T-cell (primary cell): ENCODE measurements at regions not wholly inside any gene's neighbourhood (a gene's known extent, or its start where the extent isn't known, plus 50 kb on each side); places are given as distances from the start of the nearest gene placed in this dataset.

ENCODE experiments used
- ATAC-seq, 4 experiments: fragments of 200-7000 bp in 3 of 4; fragments of 150-1000 bp in 1 of 4; cut with Tn5 transposase; replicated peaks in 1 of 4; 1 replicate in 3 of 4; 2 replicates in 1 of 4; pipeline ENCODE4 v1.10.0; 2021; ENCODE audit warnings: moderate library complexity in 3 of 4, mild to moderate bottlenecking in 2 of 4, moderate number of reproducible peaks in 1 of 4
- CTCF ChIA-PET, 2 donors: fragments of 300-600 bp; sonication (Branson Sonifier 250); formaldehyde crosslinking; loops; one replicate each; lab custom pipeline; 2022; ENCODE audit warnings: antibody characterized with exemption in 2 of 2; lab: Charles Lee
- POLR2A ChIA-PET, 2 donors: fragments of 300-600 bp; sonication (Branson Sonifier 250); formaldehyde crosslinking; loops; one replicate each; lab custom pipeline; 2022; ENCODE audit warnings: antibody characterized with exemption in 2 of 2; lab: Charles Lee
- DNase-seq, 35 experiments: peaks; one replicate each; pipeline versions ENCODE4 v3.0.0 to v3.0.0-alpha.2; 2013 to 2023
- H3K27ac ChIP-seq: one replicate; pipeline ENCODE4 v1.5.1; 2013; ENCODE audit warnings: low read length
- H3K27me3 ChIP-seq, 2 experiments: replicated peaks in 1 of 2; 1 replicate in 1 of 2; 2 replicates in 1 of 2; pipeline versions ENCODE4 v1.6.1 to v1.7.0; 2013; ENCODE audit warnings: low read length in 1 of 2, mixed read lengths in 1 of 2; ENCODE audit not compliant: control insufficient read depth in 2 of 2, insufficient read depth in 2 of 2; ENCODE audit errors: extremely low read depth in 1 of 2
- H3K36me3 ChIP-seq, 2 donors: 1 replicate in 1 of 2; 2 replicates in 1 of 2; pipeline versions ENCODE4 v1.6.1 to v1.7.0; 2013; ENCODE audit warnings: low read length in 1 of 2; ENCODE audit not compliant: control insufficient read depth in 2 of 2, insufficient read depth in 1 of 2; ENCODE audit errors: extremely low read depth in 1 of 2
- H3K4me1 ChIP-seq, 2 experiments: 1 replicate in 1 of 2; 2 replicates in 1 of 2; pipeline versions ENCODE4 v1.6.1 to v1.7.0; 2013; ENCODE audit warnings: low read length in 2 of 2, mixed read lengths in 1 of 2; ENCODE audit not compliant: insufficient read depth in 2 of 2, control insufficient read depth in 1 of 2; ENCODE audit errors: extremely low read depth in 1 of 2
- H3K4me3 ChIP-seq, 2 donors: 1 replicate in 1 of 2; 2 replicates in 1 of 2; pipeline versions ENCODE4 v1.5.1 to v1.7.0; 2013; ENCODE audit warnings: mild to moderate bottlenecking in 2 of 2, low read length in 1 of 2, moderate library complexity in 1 of 2; ENCODE audit not compliant: control insufficient read depth in 1 of 2; ENCODE audit errors: extremely low read depth in 1 of 2
- H3K9me3 ChIP-seq: 2 replicates; pipeline ENCODE4 v1.7.0; 2013
- H3K27ac Mint-ChIP-seq, 2 donors: one replicate each; pipeline ENCODE4 v1.8.0; 2020 to 2021; ENCODE audit warnings: mild to moderate bottlenecking in 2 of 2, mixed read lengths in 2 of 2
- H3K27me3 Mint-ChIP-seq, 2 donors: one replicate each; pipeline ENCODE4 v1.8.0; 2021 to 2022; ENCODE audit warnings: mixed read lengths in 2 of 2
- H3K36me3 Mint-ChIP-seq: one replicate; pipeline ENCODE4 v1.8.0; 2021; ENCODE audit warnings: mixed read lengths
- H3K4me1 Mint-ChIP-seq, 3 donors: one replicate each; pipeline ENCODE4 v1.8.0; 2020 to 2022; ENCODE audit warnings: mixed read lengths in 3 of 3, mild to moderate bottlenecking in 1 of 3
- H3K4me3 Mint-ChIP-seq, 3 donors: one replicate each; pipeline ENCODE4 v1.8.0; 2020 to 2022; ENCODE audit warnings: mild to moderate bottlenecking in 3 of 3, mixed read lengths in 3 of 3, moderate library complexity in 3 of 3
- H3K9me3 Mint-ChIP-seq, 3 donors: one replicate each; pipeline ENCODE4 v1.8.0; 2020 to 2022; ENCODE audit warnings: mixed read lengths in 3 of 3
- WGBS: methylation state at CpG from one replicate; pipeline ENCODE4 v1.1.5; 2013; ENCODE audit warnings: missing lambda C conversion rate; ENCODE audit not compliant: insufficient coverage; 5-methylcytosine and 5-hydroxymethylcytosine counted together

GRCh38 chr5:159782995-159783300 is 133.3 kb upstream of the ADRA1B start:
- Histone ChIP-seq H3K4me3 (no peak overlapping the region), H3K27me3 (peaks cover 0 to 3% of the 10 kb centered on the region in 2 experiments), H3K27ac (no peak overlapping the region), H3K4me1 (no peaks in the 10 kb centered on the region), H3K36me3 (no peaks in the 10 kb centered on the region), H3K9me3 (no peaks in the 10 kb centered on the region)
- DNase-seq = no peak
- H3K27ac Mint-ChIP-seq = no peak overlapping the region
- H3K27me3 Mint-ChIP-seq = peaks cover 14 to 15% of the 10 kb centered on the region in 2 donors
- no peak overlapping the region for H3K4me3 Mint-ChIP-seq
- H3K9me3 Mint-ChIP-seq = no peaks in the 10 kb centered on the region
- ChIA-PET CTCF (no interaction called here), POLR2A (no interaction called here)
- ATAC-seq = no peak
- no CpG with 5 or more reads among the region's 2 CpGs for WGBS
- no peaks in the 10 kb centered on the region for H3K4me1 Mint-ChIP-seq
- no peaks in the 10 kb centered on the region for H3K36me3 Mint-ChIP-seq

DNA sequence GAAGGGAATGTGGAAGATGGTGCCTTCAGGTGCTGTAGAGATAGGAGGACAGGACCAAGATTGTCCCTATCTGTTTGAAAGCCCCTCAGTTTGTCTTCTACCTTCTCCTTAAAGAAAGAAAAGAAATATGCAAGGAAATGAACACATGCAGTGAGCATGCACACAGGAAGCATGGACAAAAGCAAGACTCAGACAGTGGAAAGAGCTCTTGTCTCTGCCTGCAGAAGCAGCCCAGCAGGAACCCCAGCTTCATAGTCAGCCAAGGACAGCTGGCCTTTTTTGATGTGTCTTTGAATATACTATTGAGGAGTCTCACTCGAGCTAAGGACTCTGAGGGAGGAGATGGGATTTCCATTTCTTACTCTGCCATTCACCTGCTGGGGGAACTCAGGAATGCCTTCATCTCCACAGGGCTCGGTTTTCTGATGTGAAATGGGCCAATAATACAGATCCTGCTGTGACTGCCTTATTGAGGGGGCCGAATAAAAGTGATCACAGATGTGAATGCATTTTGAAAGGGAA is 132.5 kb upstream of the ADRA1B start:
- no peaks in the 10 kb centered on the region for H3K36me3 Mint-ChIP-seq
- no peak overlapping the region for H3K4me3 ChIP-seq
- ChIA-PET CTCF (interaction anchor here in 1 of 2 donors (0.6 kb wide), 1 partner anchor 451 kb away, joined by 3 read pairs; no protein-coding TSS in a partner anchor), POLR2A (no interaction called here)
- H3K4me1 ChIP-seq = no peaks in the 10 kb centered on the region
- no peaks in the 10 kb centered on the region for H3K9me3 ChIP-seq
- no peak overlapping the region for H3K4me3 Mint-ChIP-seq
- no peak overlapping the region for H3K27ac ChIP-seq
- no peaks in the 10 kb centered on the region for H3K4me1 Mint-ChIP-seq
- no peak overlapping the region for H3K27ac Mint-ChIP-seq
- H3K27me3 ChIP-seq = peaks cover 0 to 5% of the 10 kb centered on the region in 2 experiments
- no peaks in the 10 kb centered on the region for H3K9me3 Mint-ChIP-seq
- no peaks in the 10 kb centered on the region for H3K36me3 ChIP-seq
- DNase-seq (no peak), ATAC-seq (no peak)
- 83% methylated on average over 1 of the region's 3 CpGs for WGBS
- peaks cover 13 to 15% of the 10 kb centered on the region in 2 donors for H3K27me3 Mint-ChIP-seq

DNA sequence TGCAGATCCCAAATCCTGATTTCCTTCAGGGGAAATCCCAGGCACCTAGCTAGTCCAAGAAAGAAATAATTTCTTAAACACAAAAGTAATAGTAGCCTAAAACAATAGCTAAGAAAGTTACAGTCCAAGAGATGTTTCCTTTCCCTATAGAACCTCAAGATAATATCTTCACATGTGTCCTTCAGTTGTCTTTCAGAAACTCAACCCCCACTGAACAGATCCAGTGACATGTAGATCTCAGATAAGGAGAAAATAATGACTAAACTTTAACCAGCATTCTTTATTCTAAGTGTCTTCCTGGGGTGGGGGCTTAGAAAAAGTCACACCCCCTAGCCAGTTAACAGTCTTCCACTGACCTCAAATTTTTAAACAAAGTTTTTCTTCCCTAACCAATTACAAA is 131.3 kb upstream of the ADRA1B start:
- Histone ChIP-seq H3K27ac (no peak overlapping the region), H3K9me3 (no peaks in the 10 kb centered on the region), H3K36me3 (no peaks in the 10 kb centered on the region), H3K4me3 (no peak overlapping the region), H3K27me3 (peaks cover 0 to 11% of the 10 kb centered on the region in 2 experiments), H3K4me1 (no peaks in the 10 kb centered on the region)
- Mint-ChIP-seq H3K9me3 (no peaks in the 10 kb centered on the region), H3K4me3 (no peak overlapping the region), H3K36me3 (no peaks in the 10 kb centered on the region), H3K27ac (no peak overlapping the region), H3K4me1 (no peaks in the 10 kb centered on the region), H3K27me3 (peaks cover 11 to 15% of the 10 kb centered on the region in 2 donors)
- CTCF ChIA-PET = no interaction called here
- POLR2A ChIA-PET = interaction anchor here (0.6 kb wide), 2 partner anchors 9 to 1139 kb away, joined by 4 read pairs; no protein-coding TSS in a partner anchor
- DNase-seq (no peak), ATAC-seq (no peak)

DNA sequence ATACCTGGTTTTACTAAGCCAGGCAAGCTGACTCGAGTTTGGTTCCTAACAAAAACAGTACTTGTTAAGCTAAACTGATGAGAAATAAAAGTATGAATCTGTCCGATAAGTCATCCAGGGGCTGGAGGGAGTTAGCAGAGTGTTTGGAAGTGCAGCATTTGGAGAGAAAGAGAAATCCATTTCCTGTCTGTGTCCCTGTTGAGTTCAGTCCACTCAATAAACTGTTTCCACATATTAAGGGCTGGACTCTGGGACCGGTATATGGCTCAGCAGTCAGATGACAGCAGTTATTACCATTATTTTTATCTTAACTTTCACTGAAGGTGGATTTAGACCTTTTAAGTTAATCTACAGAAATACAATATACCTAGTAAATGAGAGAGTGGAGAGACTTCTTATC is 130.6 kb upstream of the ADRA1B start:
- peaks cover 6 to 15% of the 10 kb centered on the region in 2 donors for H3K27me3 Mint-ChIP-seq
- ChIA-PET POLR2A (no interaction called here), CTCF (interaction anchor here in 1 of 2 donors (0.5 kb wide), 1 partner anchor 245 kb away, joined by 3 read pairs; no protein-coding TSS in a partner anchor)
- no peak for ATAC-seq
- H3K4me1 ChIP-seq = no peaks in the 10 kb centered on the region
- no peak overlapping the region for H3K27ac Mint-ChIP-seq
- H3K9me3 Mint-ChIP-seq = no peaks in the 10 kb centered on the region
- H3K9me3 ChIP-seq = no peaks in the 10 kb centered on the region
- H3K27me3 ChIP-seq = peaks cover 0 to 12% of the 10 kb centered on the region in 2 experiments
- no peaks in the 10 kb centered on the region for H3K4me1 Mint-ChIP-seq
- H3K4me3 Mint-ChIP-seq = no peak overlapping the region
- H3K36me3 ChIP-seq = no peaks in the 10 kb centered on the region
- no peak overlapping the region for H3K4me3 ChIP-seq
- no peak for DNase-seq
- H3K27ac ChIP-seq = no peak overlapping the region
- no peaks in the 10 kb centered on the region for H3K36me3 Mint-ChIP-seq
- 71% methylated on average over 1 of the region's 3 CpGs for WGBS

GRCh38 chr5:159786201-159786600 is 130.1 kb upstream of the ADRA1B start:
- no peak for ATAC-seq
- 97% methylated on average over 3 of the region's 3 CpGs for WGBS
- H3K36me3 Mint-ChIP-seq = no peaks in the 10 kb centered on the region

GRCh38 chr5:159786901-159787691 is 129.2 kb upstream of the ADRA1B start:
- Mint-ChIP-seq H3K4me1 (no peaks in the 10 kb centered on the region), H3K36me3 (no peaks in the 10 kb centered on the region), H3K27me3 (peaks cover 6 to 15% of the 10 kb centered on the region in 2 donors), H3K9me3 (no peaks in the 10 kb centered on the region), H3K27ac (no peak overlapping the region), H3K4me3 (no peak overlapping the region)
- no peaks in the 10 kb centered on the region for H3K4me1 ChIP-seq
- no peak overlapping the region for H3K4me3 ChIP-seq
- no peaks in the 10 kb centered on the region for H3K9me3 ChIP-seq
- peaks cover 0 to 12% of the 10 kb centered on the region in 2 experiments for H3K27me3 ChIP-seq
- no peaks in the 10 kb centered on the region for H3K36me3 ChIP-seq
- no peak overlapping the region for H3K27ac ChIP-seq
- WGBS = 86% methylated on average over 9 of the region's 14 CpGs
- CTCF ChIA-PET = interaction anchor here in 1 of 2 donors (0.7 kb wide), 1 partner anchor 32 kb away, joined by 5 read pairs; no protein-coding TSS in a partner anchor
- no peak for ATAC-seq
- DNase-seq = no peak
- POLR2A ChIA-PET = interaction anchor here in 1 of 2 donors (0.7 kb wide), 1 partner anchor 1512 kb away, joined by 4 read pairs; no protein-coding TSS in a partner anchor

More at GRCh38 chr5:159786201-159786600, 130.1 kb upstream of the ADRA1B start:
- Histone ChIP-seq H3K9me3 (no peaks in the 10 kb centered on the region), H3K27ac (no peak overlapping the region), H3K27me3 (peaks cover 0 to 12% of the 10 kb centered on the region in 2 experiments), H3K4me1 (no peaks in the 10 kb centered on the region), H3K4me3 (no peak overlapping the region), H3K36me3 (no peaks in the 10 kb centered on the region)
- ChIA-PET CTCF (no interaction called here), POLR2A (no interaction called here)
- Mint-ChIP-seq H3K4me3 (no peak overlapping the region), H3K4me1 (no peaks in the 10 kb centered on the region), H3K27me3 (peaks cover 6 to 15% of the 10 kb centered on the region in 2 donors), H3K27ac (no peak overlapping the region), H3K9me3 (no peaks in the 10 kb centered on the region)
- no peak for DNase-seq
